GM19035 (cell line): ENCODE measurements at regions not wholly inside any gene's neighbourhood (a gene's known extent, or its start where the extent isn't known, plus 50 kb on each side); places are given as distances from the start of the nearest gene placed in this dataset.

Experiments
- ATAC-seq: cut with Tn5 transposase; IDR thresholded peaks from one replicate; pipeline ENCODE4 v1.9.1; 2021; ENCODE audit not compliant: unreplicated experiment

DNA sequence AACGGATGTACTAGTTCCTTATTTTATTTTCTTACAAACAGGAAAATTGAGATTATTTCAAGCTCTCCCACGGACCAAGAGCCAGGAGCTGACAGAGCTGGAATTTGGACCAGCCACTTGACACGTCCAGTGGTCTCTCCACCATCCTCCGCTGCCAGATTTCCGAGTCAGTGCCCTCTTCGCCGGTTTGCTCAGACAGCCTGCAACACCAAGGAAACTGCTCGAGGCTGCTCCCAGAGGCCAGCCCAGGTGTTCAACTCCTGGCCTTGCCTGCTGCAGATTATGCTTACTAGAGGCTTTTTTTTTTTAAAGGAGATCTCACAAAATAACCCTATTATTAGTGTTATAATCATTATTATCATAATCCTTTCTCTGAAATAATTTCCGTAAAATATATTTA, 779.8 kb downstream of the RNF144A start:
- no peak for ATAC-seq

- no peak for ATAC-seq
Observed at GRCh38 chr2:7701791-7702190, 784.6 kb downstream of the RNF144A start.

DNA sequence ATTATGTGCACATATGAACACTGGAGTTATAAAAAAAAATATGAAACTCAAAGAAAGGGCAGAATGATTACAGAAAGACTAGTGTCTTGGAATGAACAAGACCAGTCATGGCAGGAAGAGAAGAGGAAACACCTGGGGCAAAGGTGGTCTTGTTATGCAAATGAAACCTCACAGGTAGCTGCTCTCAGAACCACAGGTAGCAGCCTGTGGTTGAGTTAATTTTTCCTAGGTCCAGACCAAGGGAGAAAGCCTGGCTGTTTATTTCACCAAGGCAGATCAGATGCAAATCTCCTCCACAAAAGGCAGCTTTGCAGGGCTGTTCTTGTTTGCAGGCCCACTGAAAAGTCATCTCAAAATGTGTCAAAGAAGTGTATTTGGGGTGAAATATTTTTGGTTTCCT, 785.8 kb downstream of the RNF144A start:
- ATAC-seq: no peak

DNA sequence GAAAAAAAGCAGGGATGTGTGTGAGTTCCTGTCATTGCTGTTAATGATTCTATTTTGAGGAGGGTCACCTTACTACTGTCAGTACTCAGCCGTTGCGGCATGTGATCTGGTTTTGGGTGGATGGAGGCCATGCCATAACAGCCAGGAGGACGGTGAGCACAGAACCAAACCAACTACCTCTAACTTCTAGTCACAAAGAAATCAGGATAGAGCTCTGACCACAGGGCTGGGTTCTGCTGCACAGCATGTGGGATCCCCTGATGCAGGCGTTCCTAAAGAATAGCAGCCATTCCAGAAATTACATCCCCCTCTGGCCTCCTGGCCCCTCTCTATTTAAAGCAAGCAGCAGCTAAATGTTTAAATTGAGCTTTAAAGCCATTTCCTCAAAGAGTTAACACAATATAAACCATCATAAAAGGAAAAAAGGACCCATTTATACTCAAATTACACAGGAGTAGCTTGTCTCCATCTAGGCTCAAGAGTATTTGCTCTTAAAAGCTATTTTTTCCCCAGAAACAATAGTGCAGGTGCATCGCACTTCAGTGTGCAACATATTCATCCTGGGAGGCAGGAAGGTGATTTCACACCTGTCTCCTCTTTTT, 786.4 kb downstream of the RNF144A start:
- ATAC-seq: no peak

DNA sequence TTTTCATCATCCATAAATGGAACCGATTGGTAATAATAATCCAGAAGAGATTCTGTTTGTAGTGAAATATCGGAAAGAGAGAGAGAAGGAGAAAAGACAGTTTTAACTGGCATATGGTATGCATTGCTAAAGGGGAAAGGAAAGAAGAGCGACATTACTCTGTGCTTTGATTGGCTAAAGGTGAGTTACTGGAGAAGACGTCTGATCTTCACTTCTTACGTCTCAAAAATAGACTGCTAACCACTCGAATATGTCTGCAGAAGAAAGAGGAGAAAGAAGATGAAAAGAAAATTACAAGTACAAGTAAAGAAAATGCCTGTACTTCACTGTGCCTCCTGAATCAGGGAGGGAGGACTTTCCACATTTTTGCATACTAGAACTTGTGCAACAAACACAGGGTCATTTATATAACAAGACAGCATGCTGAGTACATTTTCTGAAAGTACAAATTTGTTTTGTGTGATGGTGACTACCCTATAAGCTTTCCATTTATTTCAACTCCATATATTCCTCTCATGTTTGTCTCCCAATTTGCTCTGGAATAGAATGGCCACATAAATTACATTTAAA, 787.2 kb downstream of the RNF144A start:
- no peak for ATAC-seq

- ATAC-seq: no peak
Observed at GRCh38 chr2:7706791-7707190, 789.6 kb downstream of the RNF144A start.

GRCh38 chr2:7707723-7708122, 790.5 kb downstream of the RNF144A start:
- no peak for ATAC-seq

- ATAC-seq: no peak
Observed at GRCh38 chr2:7709907-7710306, 792.7 kb downstream of the RNF144A start.

DNA sequence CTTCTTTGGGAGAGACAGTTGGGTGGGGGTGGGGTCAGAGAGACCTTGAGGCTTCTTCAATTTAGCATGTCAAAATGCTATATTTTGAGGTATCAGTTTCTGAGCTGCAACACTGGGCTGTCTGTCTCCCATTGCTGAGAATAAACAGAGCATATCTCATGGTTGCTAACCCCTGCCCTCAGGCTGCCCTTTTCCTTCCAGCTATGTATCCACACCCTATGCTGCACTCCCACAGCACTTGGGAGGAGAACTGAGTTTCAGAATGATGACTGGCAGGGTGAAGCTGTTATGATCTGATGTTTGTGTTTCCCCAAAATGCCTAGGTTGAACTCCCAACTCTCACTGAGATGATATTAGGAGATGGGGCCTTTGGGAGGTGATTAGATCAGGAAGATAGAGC, 794.0 kb downstream of the RNF144A start:
- no peak for ATAC-seq

DNA sequence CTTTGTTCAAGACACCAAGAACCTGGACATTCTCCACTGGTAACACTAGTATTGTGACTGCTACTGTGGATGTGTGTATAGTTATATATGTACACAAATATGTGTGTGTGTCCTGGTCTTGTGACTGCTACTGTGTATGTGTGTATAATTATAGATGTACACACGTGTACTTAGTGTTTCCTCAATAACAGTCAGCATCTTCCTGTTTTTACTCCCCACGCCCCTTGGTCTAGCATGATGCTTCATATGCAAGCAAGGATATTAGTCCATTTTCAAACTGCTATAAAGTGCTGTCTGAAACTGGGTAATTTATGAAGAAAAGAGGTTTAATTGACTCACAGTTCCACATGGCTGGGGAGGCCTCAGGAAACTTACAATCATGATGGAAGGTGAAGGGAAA, 802.7 kb downstream of the RNF144A start:
- no peak for ATAC-seq

GRCh38 chr2:7721413-7721995, 804.3 kb downstream of the RNF144A start:
- no peak for ATAC-seq

- peak; percentile 72 for ATAC-seq
Observed at GRCh38 chr2:7722212-7722910, 805.1 kb downstream of the RNF144A start.

- ATAC-seq: no peak
Observed at GRCh38 chr2:7724336-7724735, 807.1 kb downstream of the RNF144A start.

DNA sequence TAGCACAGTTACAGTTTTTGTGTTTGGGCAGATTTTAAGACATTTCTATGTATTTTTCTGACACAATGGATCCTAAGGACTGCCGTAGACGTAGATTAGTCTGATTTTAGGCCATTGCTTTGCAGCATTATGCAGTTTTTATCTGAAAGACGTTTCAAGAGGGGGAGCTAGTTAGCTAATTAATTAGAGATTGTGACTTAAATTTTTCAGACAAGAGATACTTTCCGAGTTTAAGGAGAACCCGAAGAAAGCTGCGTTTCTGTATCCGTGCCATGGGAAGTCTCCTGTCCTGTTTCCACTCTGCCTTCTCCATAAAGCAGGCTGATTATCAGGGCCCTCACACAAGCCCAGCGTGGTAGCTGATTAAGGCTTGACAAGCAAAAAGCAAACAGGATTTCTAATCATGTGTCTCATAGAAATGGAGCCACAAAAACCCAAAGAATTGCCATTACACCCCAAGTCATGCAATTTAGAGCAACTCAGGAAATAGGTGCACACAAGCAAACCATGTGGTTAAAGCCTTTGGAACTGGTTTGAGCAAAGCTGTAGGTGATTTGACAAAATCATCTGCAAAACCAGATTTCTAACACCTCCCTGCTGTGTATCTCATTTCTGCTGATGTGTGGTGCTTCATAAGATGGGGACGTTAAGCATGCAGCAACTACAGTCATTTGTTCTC, 808.1 kb downstream of the RNF144A start:
- ATAC-seq: no peak

DNA sequence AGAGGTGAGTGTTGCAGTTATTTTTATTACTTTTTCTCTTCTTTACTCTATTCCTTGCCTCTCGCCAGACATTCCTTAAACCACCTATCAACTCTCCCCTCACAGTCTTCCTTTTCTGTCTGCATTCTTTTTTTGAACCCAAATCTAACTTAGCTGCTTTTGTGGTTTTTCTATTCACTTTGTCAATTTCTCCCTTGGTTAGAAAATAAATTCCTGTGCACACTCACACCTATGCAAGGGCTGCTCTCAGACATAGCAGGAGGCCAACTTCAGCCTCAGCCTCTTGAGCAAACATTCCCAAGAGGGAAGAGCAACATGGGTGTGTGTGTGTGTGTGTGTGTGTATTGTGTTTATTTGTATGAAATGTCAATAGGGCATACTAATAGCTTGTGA, 808.6 kb downstream of the RNF144A start:
- no peak for ATAC-seq

DNA sequence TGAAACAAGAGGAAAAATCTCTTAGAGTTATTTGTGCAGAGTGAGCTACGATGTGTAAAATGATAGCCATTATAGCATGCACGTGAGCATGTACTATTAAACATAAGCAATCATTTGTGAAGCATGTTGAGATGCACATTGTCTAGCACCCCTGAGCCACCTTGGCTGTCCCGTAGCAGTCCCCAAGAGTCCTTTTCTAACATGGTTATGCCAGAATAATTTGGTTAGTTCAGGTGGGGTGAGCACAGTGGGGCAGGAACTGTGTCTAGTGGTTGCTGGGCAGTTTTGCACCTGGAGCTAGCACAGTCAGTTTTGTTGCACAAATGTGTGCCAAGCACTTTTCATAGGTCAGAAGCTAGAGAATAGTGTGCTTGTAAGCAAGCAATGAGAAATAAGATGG, 809.8 kb downstream of the RNF144A start:
- ATAC-seq: no peak

GRCh38 chr2:7728388-7728787, 811.2 kb downstream of the RNF144A start:
- ATAC-seq: no peak

- no peak for ATAC-seq
Observed at GRCh38 chr2:7730449-7730848, 813.2 kb downstream of the RNF144A start.

- no peak for ATAC-seq
Observed at GRCh38 chr2:7730990-7731389, 813.8 kb downstream of the RNF144A start.

DNA sequence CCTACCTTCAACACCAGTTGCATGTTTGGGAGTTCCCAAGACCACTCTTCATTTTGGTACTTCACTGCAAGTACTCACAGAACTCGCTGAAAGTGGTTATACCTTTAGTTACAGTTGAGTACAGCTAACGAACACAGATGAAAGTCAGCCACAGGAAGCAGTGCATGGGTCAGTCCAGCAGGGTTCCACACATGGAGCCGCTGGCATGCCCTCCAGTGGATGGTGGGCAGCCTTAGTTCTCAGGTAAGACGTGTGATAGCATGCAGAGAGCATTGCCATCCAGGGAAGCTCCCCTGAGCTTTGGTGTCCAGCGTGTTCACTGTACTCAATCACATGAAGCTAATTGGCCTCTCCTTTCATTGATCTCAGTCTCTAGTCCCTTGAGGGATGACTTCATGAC, 815.3 kb downstream of the RNF144A start:
- no peak for ATAC-seq

DNA sequence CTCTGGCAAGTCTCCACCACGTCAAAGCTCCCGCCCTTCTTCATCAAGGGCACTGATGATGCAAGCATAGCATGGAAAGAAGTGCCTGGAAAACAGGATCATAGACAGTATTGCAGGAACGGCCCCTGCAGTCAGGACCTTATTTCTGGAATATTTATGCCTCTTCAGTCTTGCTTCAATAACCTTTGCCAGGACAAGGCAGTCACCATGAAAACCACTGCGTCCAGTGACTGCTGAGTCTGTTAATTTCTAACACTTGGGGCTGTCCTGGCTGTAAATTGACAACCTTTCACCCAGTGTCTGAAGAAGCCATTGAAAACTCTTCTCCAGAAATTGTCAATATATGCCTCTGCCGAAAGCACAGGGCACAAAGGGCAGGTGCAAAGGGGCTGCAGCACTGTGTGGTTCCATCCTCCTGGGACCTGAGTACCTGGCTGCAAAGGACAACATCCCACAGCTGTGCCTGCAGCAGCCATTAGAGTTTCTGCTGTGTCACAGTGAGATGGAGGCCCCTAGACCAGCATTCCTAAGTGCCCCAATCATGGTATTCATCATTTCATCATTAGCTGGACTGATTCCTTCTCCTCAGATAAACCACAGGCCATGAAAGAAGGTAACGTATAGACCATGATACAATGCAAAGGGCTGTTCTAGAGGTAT, 819.6 kb downstream of the RNF144A start:
- no peak for ATAC-seq
